GM12878 (cell line): ENCODE measurements at regions not wholly inside any gene's neighbourhood (a gene's known extent, or its start where the extent isn't known, plus 50 kb on each side); places are given as distances from the start of the nearest gene placed in this dataset.

Experiments
- ATAC-seq: fragments of 200-7000 bp; cut with Tn5 transposase; 3 replicates; pipeline ENCODE4 v1.9.1; 2020; ENCODE audit warnings: mild to moderate bottlenecking, moderate library complexity
- BruUV-seq: library from RNA; stranded (reverse); fragments of 400-500 nt; replicated peaks from 2 replicates; lab custom pipeline; 2021; lab: Mats Ljungman, UMichigan
- CTCF ChIA-PET: fragments of 300-600 bp; sonication (Branson Sonifier 250); formaldehyde crosslinking; extraction: SDS; loops from one replicate; lab custom pipeline; 2021; ENCODE audit warnings: inconsistent platforms; lab: Yijun Ruan, JAX
- POLR2A ChIA-PET: fragments of 350-600 bp; formaldehyde crosslinking; extraction: SDS; loops from one replicate; lab custom pipeline; 2021; ENCODE audit warnings: inconsistent platforms; lab: Charles Lee
- RAD21 ChIA-PET: fragments of 300-600 bp; sonication (Branson Sonifier 250); formaldehyde crosslinking; loops from one replicate; lab custom pipeline; 2023; ENCODE audit warnings: antibody characterized with exemption; ENCODE audit not compliant: unreplicated experiment; lab: Charles Lee
- SMC1A ChIA-PET: fragments of 300-600 bp; sonication (Branson Sonifier 250); formaldehyde crosslinking; loops from one replicate; lab custom pipeline; 2023; ENCODE audit not compliant: unreplicated experiment, uncharacterized antibody; lab: Charles Lee
- DNase-seq: peaks from one replicate; pipeline ENCODE4 v3.0.0-alpha.2; 2011; ENCODE audit warnings: low read depth, low spot score
- FAIRE-seq: peaks from 3 replicates; lab custom pipeline; 2011; peaks lifted over from hg19 to GRCh38; lab: Jason Lieb, UNC
- H2AFZ ChIP-seq: 2 replicates; pipeline ENCODE4 v1.6.0; 2011; ENCODE audit warnings: low read depth, low read length, control low read depth; ENCODE audit not compliant: control insufficient read depth
- H3K27ac ChIP-seq: 2 replicates; pipeline ENCODE4 v1.5.1; 2011; ENCODE audit warnings: control low read depth; ENCODE audit not compliant: control insufficient read depth, insufficient read depth
- H3K27me3 ChIP-seq, 2 experiments: replicated peaks in 1 of 2; 2 replicates each; pipeline versions ENCODE4 v1.6.0 to v1.6.1; 2011; ENCODE audit warnings: low read length in 1 of 2; ENCODE audit not compliant: control insufficient read depth in 2 of 2, insufficient read depth in 2 of 2
- H3K36me3 ChIP-seq, 2 experiments: 2 replicates each; pipeline ENCODE4 v1.5.1; 2011; ENCODE audit warnings: low read length in 1 of 2; ENCODE audit not compliant: control insufficient read depth in 2 of 2, insufficient read depth in 2 of 2
- H3K4me1 ChIP-seq: 2 replicates; pipeline ENCODE4 v1.6.1; 2011; ENCODE audit warnings: mild to moderate bottlenecking, low read length, moderate library complexity, mixed read lengths; ENCODE audit not compliant: control insufficient read depth, insufficient read depth
- H3K4me2 ChIP-seq: 2 replicates; pipeline ENCODE4 v1.6.0; 2011; ENCODE audit warnings: control low read depth; ENCODE audit not compliant: control insufficient read depth, insufficient read depth
- H3K4me3 ChIP-seq: fragments of 200-600 bp; sonication (generic); 2 replicates; pipeline ENCODE4 v1.5.1; 2016
- H3K79me2 ChIP-seq: 2 replicates; pipeline ENCODE4 v1.6.0; 2011; ENCODE audit warnings: low read length; ENCODE audit not compliant: control insufficient read depth, insufficient read depth
- H3K9ac ChIP-seq: 2 replicates; pipeline ENCODE4 v1.8.0; 2011; ENCODE audit warnings: low read length, control low read depth, mixed read lengths; ENCODE audit not compliant: control insufficient read depth, insufficient read depth
- H3K9me3 ChIP-seq: replicated peaks from 3 replicates; pipeline ENCODE4 v1.5.1; 2011; ENCODE audit warnings: mild to moderate bottlenecking, low read length; ENCODE audit not compliant: control insufficient read depth, insufficient read depth
- H4K20me1 ChIP-seq: 2 replicates; pipeline ENCODE4 v1.6.0; 2011; ENCODE audit not compliant: control insufficient read depth, insufficient read depth
- BMI1 ChIP-seq: fragments of 450-650 bp; IDR thresholded peaks from 2 replicates; pipeline ENCODE4 v1.6.1; 2016; ENCODE audit warnings: mild to moderate bottlenecking, moderate library complexity, borderline replicate concordance
- E2F4 ChIP-seq: IDR thresholded peaks from 2 replicates; pipeline ENCODE4 v1.6.1; 2012; ENCODE audit warnings: low read depth, low read length, improper control_type of control experiment
- ELK1 ChIP-seq: IDR thresholded peaks from 2 replicates; pipeline ENCODE4 v1.6.1; 2012; ENCODE audit warnings: low read depth, low read length, improper control_type of control experiment
- HDGF ChIP-seq: fragments of 450-650 bp; IDR thresholded peaks from 2 replicates; pipeline ENCODE4 v1.6.1; 2016; ENCODE audit warnings: antibody characterized with exemption
- MEF2B ChIP-seq: fragments of 450-650 bp; IDR thresholded peaks from 2 replicates; pipeline ENCODE4 v1.6.1; 2018; ENCODE audit warnings: mild to moderate bottlenecking, moderate library complexity; ENCODE audit not compliant: partially characterized antibody, poor library complexity, severe bottlenecking
- MLLT1 ChIP-seq: fragments of 450-650 bp; IDR thresholded peaks from 2 replicates; pipeline ENCODE4 v1.6.1; 2016; ENCODE audit warnings: mild to moderate bottlenecking
- MXI1 ChIP-seq: fragments of 150-350 bp; IDR thresholded peaks from 2 replicates; pipeline ENCODE4 v1.6.1; 2011; ENCODE audit warnings: low read depth, mild to moderate bottlenecking, inconsistent platforms, low read length, improper control_type of control experiment
- SPI1 ChIP-seq: IDR thresholded peaks from 2 replicates; pipeline ENCODE4 v1.6.1; 2011; ENCODE audit warnings: low read depth, mild to moderate bottlenecking, low read length, moderate library complexity, borderline replicate concordance; ENCODE audit not compliant: insufficient read depth
- STAT1 ChIP-seq: fragments of 450-650 bp; conservative IDR thresholded peaks from 2 replicates; pipeline ENCODE4 v1.6.1; 2014; ENCODE audit warnings: antibody characterized with exemption, mild to moderate bottlenecking
- WRNIP1 ChIP-seq: IDR thresholded peaks from 2 replicates; pipeline ENCODE4 v1.6.1; 2011; ENCODE audit warnings: low read depth, low read length, improper control_type of control experiment, borderline replicate concordance
- WGBS: methylation state at CpG from one replicate; pipeline ENCODE4 v1.1.6; 2016; ENCODE audit warnings: low lambda C conversion rate; ENCODE audit not compliant: insufficient replicate concordance, insufficient coverage; ENCODE audit errors: missing lambda C conversion rate; 5-methylcytosine and 5-hydroxymethylcytosine counted together
- in situ Hi-C: fragments of 300-500 bp; cut with MboI; formaldehyde crosslinking; loops from 9 replicates; pipeline ENCODE4 v1.14.3; 2018; ENCODE audit warnings: mixed read lengths
- intact Hi-C: fragments of 100-400 bp; cut with micrococcal nuclease; formaldehyde crosslinking; loops from one replicate; pipeline ENCODE4 v1.14.2; 2022; ENCODE audit not compliant: unreplicated experiment

GRCh38 chr2:198308368-198308767 is 504.0 kb downstream of the PLCL1 start:
- SMC1A ChIA-PET: interaction anchor here (2.0 kb wide), 1 partner anchor 11 kb away, joined by 7 read pairs; no protein-coding TSS in a partner anchor
- Histone ChIP-seq H3K79me2 (no peaks in the 10 kb centered on the region), H3K4me1 (no peaks in the 10 kb centered on the region), H3K9ac (no peak overlapping the region), H3K9me3 (no peaks in the 10 kb centered on the region), H3K4me3 (no peak overlapping the region)
- 21% methylated on average over 3 of the region's 3 CpGs for WGBS
- POLR2A ChIA-PET: no interaction called here
- intact Hi-C loops: no loop called here
- CTCF ChIA-PET: interaction anchor here (1.7 kb wide), 1 partner anchor 1177 kb away, joined by 20 read pairs; no protein-coding TSS in a partner anchor
- no TSS peak for BruUV-seq
- no peak for ATAC-seq
- no peak for TF ChIP-seq HDGF
- TF ChIP-seq BMI1: no peak
- TF ChIP-seq MEF2B: no peak
- no peak for TF ChIP-seq E2F4
- no peak for TF ChIP-seq ELK1
- no peak for TF ChIP-seq SPI1
- TF ChIP-seq WRNIP1: no peak
- no peak for TF ChIP-seq STAT1
- no peak for TF ChIP-seq MLLT1
- no peak for TF ChIP-seq MXI1
- TF ChIP-seq, all 136 proteins: peak for 0
- no peaks in the 10 kb centered on the region; the same call in 1 of the 2 replicates for H4K20me1 ChIP-seq
- in situ Hi-C loops: no loop called here
- RAD21 ChIA-PET: no interaction called here
- no peak overlapping the region for H2AFZ ChIP-seq
- DNase-seq (no peak), FAIRE-seq (no peak)
- H3K27ac ChIP-seq: no peak overlapping the region
- peaks cover 1 to 2% of the 10 kb centered on the region in 2 experiments; a peak in 1 of 4 replicates for H3K27me3 ChIP-seq
- H3K4me2 ChIP-seq: no peak overlapping the region
- H3K36me3 ChIP-seq: no peaks in the 10 kb centered on the region
